Activated CD4-positive, CD25-positive, alpha-beta regulatory T cell treated with anti-CD3 and anti-CD28 coated beads, Interleukin-2, amount 50 U/mL, for 24 hours (primary cell): ENCODE measurements at regions not wholly inside any gene's neighbourhood (a gene's known extent, or its start where the extent isn't known, plus 50 kb on each side); places are given as distances from the start of the nearest gene placed in this dataset.

Experiments used
- ATAC-seq, 2 donors: fragments of 150-1000 bp; cut with Tn5 transposase; one replicate each; pipeline ENCODE4 v1.10.0; 2021; ENCODE audit warnings: mild to moderate bottlenecking in 1 of 2, moderate library complexity in 1 of 2

- no peak for ATAC-seq
These were observed 71.4 kb upstream of the CELF4 start for GRCh38 chr18:37636831-37637477.

- ATAC-seq = no peak
These were observed 68.9 kb upstream of the CELF4 start for GRCh38 chr18:37634516-37634915.

GRCh38 chr18:37631422-37631821 lies 65.8 kb upstream of the CELF4 start:
- ATAC-seq = no peak

GRCh38 chr18:37630334-37630733 lies 64.7 kb upstream of the CELF4 start:
- ATAC-seq = no peak

- no peak for ATAC-seq
These were observed 63.0 kb upstream of the CELF4 start for GRCh38 chr18:37628470-37629220.

- no peak for ATAC-seq
These were observed 58.7 kb upstream of the CELF4 start for GRCh38 chr18:37624318-37624717.

GRCh38 chr18:37619964-37620363 lies 54.4 kb upstream of the CELF4 start:
- ATAC-seq = no peak

GRCh38 chr18:37617623-37618022 lies 52.0 kb upstream of the CELF4 start:
- no peak for ATAC-seq
